Peyer's patch (tissue), 4 donors: ENCODE measurements at regions not wholly inside any gene's neighbourhood (a gene's known extent, or its start where the extent isn't known, plus 50 kb on each side); places are given as distances from the start of the nearest gene placed in this dataset.

Experiments
- DNase-seq, 3 donors: peaks; one replicate each; pipeline ENCODE4 v3.0.0-alpha.2; 2017 to 2019
- H3K27ac ChIP-seq, 4 donors: fragments of 200-600 bp; sonication (generic); one replicate each; pipeline ENCODE4 v1.5.1; 2016 to 2019
- H3K27me3 ChIP-seq, 2 donors: fragments of 200-600 bp; sonication (generic); one replicate each; pipeline ENCODE4 v1.5.1; 2019
- H3K36me3 ChIP-seq, 3 donors: fragments of 200-600 bp; sonication (generic); one replicate each; pipeline ENCODE4 v1.5.1; 2016 to 2019
- H3K4me1 ChIP-seq, 4 donors: fragments of 200-600 bp; sonication (generic); one replicate each; pipeline ENCODE4 v1.5.1; 2016 to 2019
- H3K4me3 ChIP-seq, 4 donors: fragments of 200-600 bp; sonication (generic); 1 replicate in 3 of 4; 2 replicates in 1 of 4; pipeline ENCODE4 v1.5.1; 2016 to 2019; ENCODE audit warnings: mild to moderate bottlenecking in 1 of 4
- H3K9me3 ChIP-seq, 4 donors: fragments of 200-600 bp; sonication (generic); one replicate each; pipeline ENCODE4 v1.5.1; 2016 to 2019; ENCODE audit warnings: mild to moderate bottlenecking in 1 of 4
- CTCF ChIP-seq, 6 experiments: fragments of 450-650 bp in 4 of 6; fragments of 200-600 bp in 2 of 6; sonication (generic) in 1 of 6; IDR thresholded peaks; one replicate each; pipeline ENCODE4 v1.5.1; 2017 to 2019; ENCODE audit warnings: antibody characterized with exemption in 6 of 6, mild to moderate bottlenecking in 3 of 6, moderate library complexity in 1 of 6
- POLR2A ChIP-seq, 2 donors: fragments of 450-650 bp; IDR thresholded peaks; one replicate each; pipeline ENCODE4 v1.5.1; 2017; ENCODE audit warnings: antibody characterized with exemption in 2 of 2, mild to moderate bottlenecking in 2 of 2, moderate library complexity in 2 of 2

GRCh38 chr18:59763541-59764136 lies 66.4 kb upstream of the CCBE1 start:
- H3K36me3 ChIP-seq, result no peaks in the 10 kb centered on the region
- H3K27me3 ChIP-seq, result no peaks in the 10 kb centered on the region
- H3K27ac ChIP-seq, result no peak overlapping the region
- TF ChIP-seq POLR2A (IDR thresholded peaks at IDR 0.05), result no peak
- TF ChIP-seq CTCF (IDR thresholded peaks at IDR 0.05), result no peak
- no peaks in the 10 kb centered on the region for H3K4me1 ChIP-seq
- DNase-seq, result no peak
- no peak overlapping the region for H3K4me3 ChIP-seq
- H3K9me3 ChIP-seq, result no peaks in the 10 kb centered on the region

- TF ChIP-seq POLR2A (IDR thresholded peaks at IDR 0.05), result no peak
- TF ChIP-seq CTCF (IDR thresholded peaks at IDR 0.05), result no peak
- Histone ChIP-seq H3K9me3 (no peaks in the 10 kb centered on the region), H3K4me1 (no peaks in the 10 kb centered on the region), H3K27ac (no peak overlapping the region), H3K36me3 (no peaks in the 10 kb centered on the region), H3K27me3 (no peaks in the 10 kb centered on the region), H3K4me3 (no peak overlapping the region)
- DNase-seq, result no peak
These were observed 63.7 kb upstream of the CCBE1 start for GRCh38 chr18:59760619-59761600.

GRCh38 chr18:59760212-59760611 lies 63.0 kb upstream of the CCBE1 start:
- DNase-seq, result no peak
- Histone ChIP-seq H3K4me1 (no peaks in the 10 kb centered on the region), H3K36me3 (no peaks in the 10 kb centered on the region), H3K4me3 (no peak overlapping the region), H3K9me3 (no peaks in the 10 kb centered on the region), H3K27ac (no peak overlapping the region), H3K27me3 (no peaks in the 10 kb centered on the region)
- TF ChIP-seq CTCF (IDR thresholded peaks at IDR 0.05) (no peak), POLR2A (IDR thresholded peaks at IDR 0.05) (no peak)

- no peak for DNase-seq
- no peaks in the 10 kb centered on the region for H3K9me3 ChIP-seq
- H3K27me3 ChIP-seq, result no peaks in the 10 kb centered on the region
- no peak for TF ChIP-seq CTCF (IDR thresholded peaks at IDR 0.05)
- TF ChIP-seq POLR2A (IDR thresholded peaks at IDR 0.05), result no peak
- H3K36me3 ChIP-seq, result no peaks in the 10 kb centered on the region
- H3K4me3 ChIP-seq, result no peak overlapping the region
- no peak overlapping the region for H3K27ac ChIP-seq
- H3K4me1 ChIP-seq, result no peaks in the 10 kb centered on the region
These were observed 61.6 kb upstream of the CCBE1 start for GRCh38 chr18:59758837-59759236.

- Histone ChIP-seq H3K36me3 (no peaks in the 10 kb centered on the region), H3K4me3 (no peak overlapping the region), H3K4me1 (no peaks in the 10 kb centered on the region), H3K27me3 (no peaks in the 10 kb centered on the region), H3K27ac (no peak overlapping the region), H3K9me3 (no peaks in the 10 kb centered on the region)
- TF ChIP-seq CTCF (IDR thresholded peaks at IDR 0.05) (no peak), POLR2A (IDR thresholded peaks at IDR 0.05) (no peak)
- DNase-seq, result no peak
These were observed 60.9 kb upstream of the CCBE1 start for GRCh38 chr18:59758106-59758505.
